ENCODE measurements at regions not wholly inside any gene's neighbourhood (a gene's known extent, or its start where the extent isn't known, plus 50 kb on each side); places are given as distances from the start of the nearest gene placed in this dataset.

DNA sequence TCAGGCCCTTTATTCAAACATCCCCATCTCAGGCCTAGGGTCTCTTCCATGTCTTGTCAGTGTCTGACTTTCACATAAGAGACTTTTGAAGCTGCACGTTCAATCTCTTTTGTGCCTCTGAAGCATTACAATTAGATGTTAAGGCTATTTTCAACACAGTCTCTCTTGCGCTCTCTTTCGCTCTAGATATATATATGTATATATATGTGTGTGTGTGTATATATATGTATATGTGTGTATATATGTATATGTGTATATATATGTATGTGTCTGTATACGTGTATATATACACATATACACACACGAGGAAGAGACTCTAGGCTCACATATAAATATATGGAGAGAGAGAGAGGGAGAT lies 162.5 kb upstream of the RNPC3 start:
- TF ChIP-seq, protein P1, sequence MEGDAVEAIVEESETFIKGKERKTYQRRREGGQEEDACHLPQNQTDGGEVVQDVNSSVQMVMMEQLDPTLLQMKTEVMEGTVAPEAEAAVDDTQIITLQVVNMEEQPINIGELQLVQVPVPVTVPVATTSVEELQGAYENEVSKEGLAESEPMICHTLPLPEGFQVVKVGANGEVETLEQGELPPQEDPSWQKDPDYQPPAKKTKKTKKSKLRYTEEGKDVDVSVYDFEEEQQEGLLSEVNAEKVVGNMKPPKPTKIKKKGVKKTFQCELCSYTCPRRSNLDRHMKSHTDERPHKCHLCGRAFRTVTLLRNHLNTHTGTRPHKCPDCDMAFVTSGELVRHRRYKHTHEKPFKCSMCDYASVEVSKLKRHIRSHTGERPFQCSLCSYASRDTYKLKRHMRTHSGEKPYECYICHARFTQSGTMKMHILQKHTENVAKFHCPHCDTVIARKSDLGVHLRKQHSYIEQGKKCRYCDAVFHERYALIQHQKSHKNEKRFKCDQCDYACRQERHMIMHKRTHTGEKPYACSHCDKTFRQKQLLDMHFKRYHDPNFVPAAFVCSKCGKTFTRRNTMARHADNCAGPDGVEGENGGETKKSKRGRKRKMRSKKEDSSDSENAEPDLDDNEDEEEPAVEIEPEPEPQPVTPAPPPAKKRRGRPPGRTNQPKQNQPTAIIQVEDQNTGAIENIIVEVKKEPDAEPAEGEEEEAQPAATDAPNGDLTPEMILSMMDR (IDR thresholded peaks at IDR 0.05; ENCODE audit: insufficient read depth, low read length, missing control alignments), result no peak
- no peak overlapping the region for H3K4me3 ChIP-seq (ENCODE audit: low read depth, low read length)
- no peak for DNase-seq (ENCODE audit: low read depth, low spot score)
- ChIA-PET POLR2A (no interaction called here), CTCF (no interaction called here)

DNA sequence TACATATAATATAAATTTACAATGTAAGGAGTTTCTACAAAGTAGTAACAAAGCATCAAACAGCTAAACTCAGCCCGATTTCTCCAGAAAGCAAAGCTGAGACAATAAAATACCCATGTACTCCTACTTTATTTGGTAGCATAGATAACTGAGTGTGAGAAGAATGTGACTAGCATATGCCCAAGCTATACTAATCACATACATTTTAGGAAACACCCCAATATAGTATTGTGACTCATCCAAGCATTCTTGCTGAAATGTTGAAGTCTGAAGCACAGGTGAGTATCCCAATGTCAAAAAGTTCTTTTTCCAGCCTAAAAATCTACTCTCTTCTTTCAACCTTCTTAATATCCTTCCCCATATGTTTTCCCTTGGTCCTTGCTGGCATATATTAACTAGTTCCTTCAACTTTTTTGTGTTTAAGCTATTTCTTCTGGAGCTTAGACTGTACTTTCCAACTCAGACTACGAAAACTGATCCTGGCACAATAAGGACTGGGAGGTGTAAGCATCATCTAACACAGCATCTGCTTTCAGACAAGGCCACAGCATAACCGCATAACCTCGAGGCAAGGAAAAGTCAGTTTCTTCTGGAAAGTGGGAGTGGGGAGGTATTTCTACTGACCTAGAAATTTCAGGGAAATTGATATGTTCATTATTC lies 163.0 kb upstream of the RNPC3 start:
- CTCF ChIA-PET, result no interaction called here
- TF ChIP-seq, protein P1 (IDR thresholded peaks at IDR 0.05; ENCODE audit: insufficient read depth, low read length, missing control alignments), result no peak
- H3K4me3 ChIP-seq (ENCODE audit: low read depth, low read length), result no peak overlapping the region
- no peak for DNase-seq (ENCODE audit: low read depth, low spot score)
- POLR2A ChIA-PET, result no interaction called here

DNA sequence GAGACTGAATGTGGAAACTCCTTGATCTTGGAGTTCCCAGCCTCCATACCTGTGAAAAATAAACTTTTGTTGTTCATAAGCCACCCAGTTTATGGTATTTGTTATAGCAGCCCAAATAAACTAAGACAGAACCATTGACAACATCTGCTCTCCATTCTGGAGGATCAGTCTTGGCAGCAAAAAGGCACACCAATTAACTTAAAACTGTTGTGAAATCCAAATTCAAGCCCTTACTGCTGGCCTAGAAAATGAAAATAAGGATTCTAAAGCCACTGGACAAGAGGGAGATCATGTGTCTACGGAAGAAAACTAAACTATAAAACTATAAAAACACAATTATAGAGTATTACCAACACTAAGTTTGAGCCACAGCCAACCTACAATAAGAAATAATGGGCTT lies 172.1 kb upstream of the RNPC3 start:
- TF ChIP-seq, protein P1 (IDR thresholded peaks at IDR 0.05; ENCODE audit: insufficient read depth, low read length, missing control alignments), result no peak
- POLR2A ChIA-PET, result no interaction called here
- no peak for DNase-seq (ENCODE audit: low read depth, low spot score)
- no peak overlapping the region for H3K4me3 ChIP-seq (ENCODE audit: low read depth, low read length)
- CTCF ChIA-PET, result no interaction called here

DNA sequence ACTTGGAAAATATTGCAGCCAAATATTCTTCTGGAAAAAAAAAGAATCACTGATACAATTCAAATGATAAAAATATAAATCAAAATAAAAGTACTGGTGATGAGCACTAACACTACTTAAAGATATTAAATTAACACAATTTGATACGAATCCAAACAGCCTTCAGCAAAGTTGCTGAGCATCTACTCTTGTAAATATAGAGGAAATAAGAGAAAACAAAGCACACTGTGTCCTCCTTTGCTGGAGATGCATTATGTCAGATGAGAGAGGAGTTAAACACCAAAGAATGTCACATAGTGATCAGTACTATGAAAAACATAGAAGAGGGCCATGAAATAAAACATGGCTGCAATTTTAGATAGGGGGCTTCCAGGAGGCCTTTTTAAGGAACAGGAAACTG lies 177.4 kb upstream of the RNPC3 start:
- H3K4me3 ChIP-seq (ENCODE audit: low read depth, low read length), result no peak overlapping the region
- TF ChIP-seq, protein P1 (IDR thresholded peaks at IDR 0.05; ENCODE audit: insufficient read depth, low read length, missing control alignments), result no peak
- POLR2A ChIA-PET, result no interaction called here
- DNase-seq (ENCODE audit: low read depth, low spot score), result no peak
- CTCF ChIA-PET, result no interaction called here

DNA sequence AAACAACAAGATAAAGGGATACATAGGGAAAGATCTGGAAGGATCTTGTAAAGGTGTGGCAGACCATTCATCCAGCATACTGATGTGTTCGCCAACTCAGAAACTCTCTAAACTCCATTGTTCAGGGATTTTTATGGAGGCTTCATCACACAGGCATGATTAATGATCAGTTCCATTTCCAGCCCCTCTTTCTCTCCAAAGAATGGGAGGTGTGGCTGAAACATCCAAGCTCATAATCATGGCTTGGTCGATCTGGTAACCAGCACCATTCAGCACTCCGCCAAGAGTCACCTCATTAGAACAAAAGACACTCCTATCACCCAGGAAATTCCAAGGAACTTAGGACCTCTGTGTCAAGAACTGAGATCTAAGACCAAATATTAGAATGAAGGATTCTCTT lies 180.6 kb upstream of the RNPC3 start:
- POLR2A ChIA-PET, result no interaction called here
- CTCF ChIA-PET, result interaction anchor here (0.9 kb wide), 1 partner anchor 41 kb away, joined by 3 read pairs; no protein-coding TSS in a partner anchor
- no peak overlapping the region for H3K4me3 ChIP-seq (ENCODE audit: low read depth, low read length)
- TF ChIP-seq, protein P1 (IDR thresholded peaks at IDR 0.05; ENCODE audit: insufficient read depth, low read length, missing control alignments), result no peak
- DNase-seq (ENCODE audit: low read depth, low spot score), result no peak

DNA sequence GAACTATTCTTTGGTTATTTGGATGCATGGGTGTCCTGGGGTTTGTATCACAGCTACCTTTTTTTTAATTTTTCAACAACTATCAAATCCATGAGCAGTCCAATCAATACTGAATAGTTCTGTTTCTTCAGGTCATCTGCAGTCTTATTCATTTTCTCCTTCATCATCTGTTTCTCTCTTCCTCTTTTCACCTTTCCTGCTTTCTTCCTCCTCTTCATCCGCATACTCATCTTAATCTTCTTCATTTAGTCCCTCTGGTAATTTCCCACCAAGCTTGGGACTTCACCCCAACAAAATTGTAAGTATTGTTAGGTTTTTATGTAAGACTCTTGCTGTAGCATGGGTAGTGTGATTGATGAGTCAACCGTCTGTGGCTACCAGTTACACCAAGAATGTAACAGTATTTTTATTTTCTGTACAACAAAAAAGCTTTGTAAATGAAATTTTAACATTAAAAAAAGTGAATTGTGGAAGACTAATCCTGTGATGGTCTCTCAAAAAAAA lies 184.1 kb upstream of the RNPC3 start:
- DNase-seq (ENCODE audit: low read depth, low spot score), result no peak
- H3K4me3 ChIP-seq (ENCODE audit: low read depth, low read length), result no peak overlapping the region
- TF ChIP-seq, protein P1 (IDR thresholded peaks at IDR 0.05; ENCODE audit: insufficient read depth, low read length, missing control alignments), result no peak
- POLR2A ChIA-PET, result no interaction called here
- CTCF ChIA-PET, result no interaction called here

All from AG04449 (cell line).